Upper lobe of right lung (tissue), 1 donor: ENCODE measurements at regions not wholly inside any gene's neighbourhood (a gene's known extent, or its start where the extent isn't known, plus 50 kb on each side); places are given as distances from the start of the nearest gene placed in this dataset.

Experiments used
- ATAC-seq: fragments of 200-7000 bp; cut with Tn5 transposase; one replicate; pipeline ENCODE4 v1.9.1; 2020; ENCODE audit warnings: mild to moderate bottlenecking, moderate library complexity
- DNase-seq: peaks from one replicate; pipeline ENCODE4 v3.0.0-alpha.2; 2020
- H3K27ac ChIP-seq: fragments of 200-600 bp; one replicate; pipeline ENCODE4 v1.8.0; 2022
- H3K27me3 ChIP-seq: fragments of 200-600 bp; one replicate; pipeline ENCODE4 v1.8.0; 2022; ENCODE audit warnings: mild to moderate bottlenecking
- H3K36me3 ChIP-seq: fragments of 200-600 bp; one replicate; pipeline ENCODE4 v1.8.0; 2022
- H3K4me1 ChIP-seq: fragments of 200-600 bp; one replicate; pipeline ENCODE4 v1.8.0; 2022
- H3K4me3 ChIP-seq: fragments of 200-600 bp; one replicate; pipeline ENCODE4 v1.8.0; 2022; ENCODE audit warnings: mild to moderate bottlenecking
- H3K9me3 ChIP-seq: fragments of 200-600 bp; one replicate; pipeline ENCODE4 v1.8.0; 2022
- CTCF ChIP-seq: fragments of 200-600 bp; IDR thresholded peaks from one replicate; pipeline ENCODE4 v1.8.0; 2022; ENCODE audit warnings: antibody characterized with exemption
- intact Hi-C: fragments of 100-400 bp; cut with DNase I; formaldehyde crosslinking; loops from one replicate; pipeline ENCODE4 v1.11.0; 2022
- donor health status: DM: no; HTN: yes; CAD: no; lungs with severe emphysema.

GRCh38 chr2:120829633-120830025, 94.0 kb downstream of the GLI2 start:
- H3K27ac ChIP-seq: no peak overlapping the region
- peak; percentile 44 for DNase-seq
- peaks cover 5% of the 10 kb centered on the region for H3K4me1 ChIP-seq
- H3K9me3 ChIP-seq: no peaks in the 10 kb centered on the region
- H3K27me3 ChIP-seq: no peaks in the 10 kb centered on the region
- intact Hi-C loops: no loop called here
- TF ChIP-seq CTCF: no peak
- H3K4me3 ChIP-seq: no peak overlapping the region
- no peaks in the 10 kb centered on the region for H3K36me3 ChIP-seq
- ATAC-seq: no peak

GRCh38 chr2:120830096-120830830, 94.6 kb downstream of the GLI2 start:
- Histone ChIP-seq H3K9me3 (no peaks in the 10 kb centered on the region), H3K36me3 (no peaks in the 10 kb centered on the region), H3K4me3 (no peak overlapping the region), H3K27ac (no peak overlapping the region), H3K27me3 (no peaks in the 10 kb centered on the region), H3K4me1 (peaks cover 5% of the 10 kb centered on the region)
- TF ChIP-seq CTCF: no peak
- intact Hi-C loops: no loop called here
- peak; percentile 42 for DNase-seq
- no peak for ATAC-seq

- no peak for TF ChIP-seq CTCF
- H3K4me3 ChIP-seq: no peak overlapping the region
- peaks cover 4% of the 10 kb centered on the region for H3K4me1 ChIP-seq
- intact Hi-C loops: no loop called here
- H3K27ac ChIP-seq: no peak overlapping the region
- ATAC-seq (no peak), DNase-seq (peak; percentile 27)
- H3K27me3 ChIP-seq: no peaks in the 10 kb centered on the region
- H3K36me3 ChIP-seq: no peaks in the 10 kb centered on the region
- no peaks in the 10 kb centered on the region for H3K9me3 ChIP-seq
Measured at GRCh38 chr2:120831086-120831485, 95.4 kb downstream of the GLI2 start.

- H3K4me3 ChIP-seq: no peak overlapping the region
- H3K27ac ChIP-seq: no peak overlapping the region
- no peaks in the 10 kb centered on the region for H3K27me3 ChIP-seq
- intact Hi-C loops: no loop called here
- no peaks in the 10 kb centered on the region for H3K9me3 ChIP-seq
- no peak for TF ChIP-seq CTCF
- H3K36me3 ChIP-seq: no peaks in the 10 kb centered on the region
- peak; percentile 34 for DNase-seq
- no peak for ATAC-seq
- no peaks in the 10 kb centered on the region for H3K4me1 ChIP-seq
Measured at GRCh38 chr2:120831891-120832290, 96.2 kb downstream of the GLI2 start.

- no peaks in the 10 kb centered on the region for H3K9me3 ChIP-seq
- no peak overlapping the region for H3K4me3 ChIP-seq
- intact Hi-C loops: no loop called here
- H3K27ac ChIP-seq: no peak overlapping the region
- H3K27me3 ChIP-seq: no peaks in the 10 kb centered on the region
- no peak for TF ChIP-seq CTCF
- no peaks in the 10 kb centered on the region for H3K36me3 ChIP-seq
- H3K4me1 ChIP-seq: no peaks in the 10 kb centered on the region
- ATAC-seq (no peak), DNase-seq (peak; percentile 50)
Measured at GRCh38 chr2:120832296-120833070, 96.8 kb downstream of the GLI2 start.
